Neuronal stem cell (in vitro differentiated cells): ENCODE measurements at regions not wholly inside any gene's neighbourhood (a gene's known extent, or its start where the extent isn't known, plus 50 kb on each side); places are given as distances from the start of the nearest gene placed in this dataset.
"Not testable (repeated sequence)": the region's sequence is repeated elsewhere in the genome, so short reads cannot be mapped to it uniquely, and the experiment has no call there.

ENCODE experiments used
- DNase-seq: peaks from one replicate; pipeline ENCODE4 v3.0.0-alpha.2; 2013; ENCODE audit warnings: low spot score
- H2AFZ ChIP-seq: one replicate; pipeline ENCODE4 v1.6.1; 2013; ENCODE audit warnings: mild to moderate bottlenecking, low read length, inconsistent platforms
- H2AK5ac ChIP-seq: 2 replicates; pipeline ENCODE4 v1.6.1; 2013; ENCODE audit warnings: low read depth, mild to moderate bottlenecking, inconsistent platforms, low read length, moderate library complexity, mixed read lengths
- H2BK120ac ChIP-seq: 2 replicates; pipeline ENCODE4 v1.6.1; 2013; ENCODE audit warnings: low read depth, mild to moderate bottlenecking, inconsistent platforms, low read length, moderate library complexity, mixed read lengths
- H2BK12ac ChIP-seq: one replicate; pipeline ENCODE4 v1.6.1; 2013; ENCODE audit warnings: low read length, inconsistent platforms
- H2BK15ac ChIP-seq: 2 replicates; pipeline ENCODE4 v1.6.1; 2013; ENCODE audit warnings: mild to moderate bottlenecking, low read length, inconsistent platforms, mixed read lengths
- H2BK5ac ChIP-seq: one replicate; pipeline ENCODE4 v1.6.1; 2013; ENCODE audit warnings: inconsistent platforms, mild to moderate bottlenecking, low read length, moderate library complexity
- H3K14ac ChIP-seq: one replicate; pipeline ENCODE4 v1.6.1; 2013; ENCODE audit warnings: low read length, inconsistent platforms
- H3K18ac ChIP-seq: 2 replicates; pipeline ENCODE4 v1.6.1; 2013; ENCODE audit warnings: low read length, inconsistent platforms
- H3K23ac ChIP-seq: 2 replicates; pipeline ENCODE4 v1.6.1; 2013; ENCODE audit warnings: low read depth, mild to moderate bottlenecking, mixed read lengths, low read length, inconsistent platforms; ENCODE audit not compliant: poor library complexity
- H3K27ac ChIP-seq: replicated peaks from 3 replicates; pipeline ENCODE4 v1.5.1; 2013; ENCODE audit warnings: low read length, inconsistent platforms
- H3K27me3 ChIP-seq, 3 experiments: 2 replicates each; pipeline ENCODE4 v1.6.1; 2013; ENCODE audit warnings: low read length in 3 of 3, mild to moderate bottlenecking in 2 of 3, inconsistent platforms in 1 of 3, low read depth in 1 of 3, mixed read lengths in 1 of 3, moderate library complexity in 1 of 3; ENCODE audit not compliant: control insufficient read depth in 3 of 3, insufficient read depth in 3 of 3
- H3K36me3 ChIP-seq, 2 donors: replicated peaks in 1 of 2; 2 replicates each; pipeline ENCODE4 v1.6.1; 2013; ENCODE audit warnings: low read length in 2 of 2; ENCODE audit not compliant: control insufficient read depth in 2 of 2, insufficient read depth in 2 of 2
- H3K4ac ChIP-seq: 2 replicates; pipeline ENCODE4 v1.6.1; 2013; ENCODE audit warnings: inconsistent platforms, mild to moderate bottlenecking, low read length, moderate library complexity
- H3K4me1 ChIP-seq, 2 donors: 1 replicate in 1 of 2; 2 replicates in 1 of 2; pipeline ENCODE4 v1.6.1; 2013; ENCODE audit warnings: low read length in 2 of 2, low read depth in 1 of 2; ENCODE audit not compliant: control insufficient read depth in 2 of 2, insufficient read depth in 1 of 2
- H3K4me2 ChIP-seq: one replicate; pipeline ENCODE4 v1.6.1; 2013; ENCODE audit warnings: mild to moderate bottlenecking, low read length, inconsistent platforms; ENCODE audit not compliant: insufficient read depth, poor library complexity, severe bottlenecking
- H3K4me3 ChIP-seq, 2 donors: 2 replicates each; pipeline ENCODE4 v1.5.1; 2013; ENCODE audit warnings: low read length in 2 of 2, mild to moderate bottlenecking in 2 of 2, inconsistent platforms in 1 of 2, moderate library complexity in 1 of 2
- H3K79me1 ChIP-seq: one replicate; pipeline ENCODE4 v1.6.1; 2013; ENCODE audit warnings: low read depth, mild to moderate bottlenecking, inconsistent platforms, low read length, moderate library complexity
- H3K9ac ChIP-seq: one replicate; pipeline ENCODE4 v1.6.1; 2013; ENCODE audit warnings: mild to moderate bottlenecking, low read depth, low read length, inconsistent platforms; ENCODE audit not compliant: poor library complexity
- H3K9me3 ChIP-seq, 2 donors: replicated peaks in 1 of 2; 2 replicates each; pipeline versions ENCODE3 to v1.6.1; 2013; ENCODE audit warnings: low read length in 2 of 2, mild to moderate bottlenecking in 2 of 2, inconsistent platforms in 1 of 2, low read depth in 1 of 2, mixed read lengths in 1 of 2, moderate library complexity in 1 of 2; ENCODE audit not compliant: control insufficient read depth in 2 of 2, insufficient read depth in 1 of 2
- H4K8ac ChIP-seq: one replicate; pipeline ENCODE4 v1.6.1; 2013; ENCODE audit warnings: low read depth, mild to moderate bottlenecking, inconsistent platforms, low read length, moderate library complexity
- H4K91ac ChIP-seq: one replicate; pipeline ENCODE4 v1.6.1; 2013; ENCODE audit warnings: low read length, low read depth, mild to moderate bottlenecking, inconsistent platforms; ENCODE audit not compliant: poor library complexity
- WGBS, 2 donors: extraction: QIAGEN DNeasy Blood & Tissue Kit; methylation state at CpG; one replicate each; pipeline ENCODE4 v1.1.7; 2013; ENCODE audit warnings: missing lambda C conversion rate in 2 of 2, mixed read lengths in 1 of 2; ENCODE audit not compliant: insufficient read length in 2 of 2, insufficient replicate concordance in 1 of 2; ENCODE audit errors: extremely low coverage in 2 of 2; 5-methylcytosine and 5-hydroxymethylcytosine counted together

- H3K14ac ChIP-seq = no peak overlapping the region
- no peak for DNase-seq
- H2AFZ ChIP-seq = no peak overlapping the region
- no peak overlapping the region for H3K23ac ChIP-seq
- H4K8ac ChIP-seq = no peak overlapping the region
- H3K4me1 ChIP-seq = peaks cover 11 to 12% of the 10 kb centered on the region in 2 donors
- H3K9ac ChIP-seq = no peak overlapping the region
- H2BK5ac ChIP-seq = no peak overlapping the region
- H2BK15ac ChIP-seq = no peak overlapping the region
- no peaks in the 10 kb centered on the region for H3K79me1 ChIP-seq
- H3K18ac ChIP-seq = no peak overlapping the region
- WGBS, 2 donors = no CpG with 5 or more reads among the region's 2 CpGs
- no peaks in the 10 kb centered on the region for H3K36me3 ChIP-seq
- no peak overlapping the region for H3K27ac ChIP-seq
- no peak overlapping the region for H2AK5ac ChIP-seq
- no peak overlapping the region for H3K4me3 ChIP-seq
- H4K91ac ChIP-seq = no peak overlapping the region
- H2BK12ac ChIP-seq = no peak overlapping the region
- H3K4ac ChIP-seq = no peak overlapping the region
- peaks cover 0 to under 1% (median 0%) of the 10 kb centered on the region in 3 experiments for H3K27me3 ChIP-seq
- no peak overlapping the region for H3K4me2 ChIP-seq
- no peak overlapping the region for H2BK120ac ChIP-seq
- H3K9me3 ChIP-seq = peaks cover 15 to 23% of the 10 kb centered on the region in 2 donors
These were observed 81.9 kb upstream of the HES1 start for GRCh38 chr3:194054016-194054415.

- Histone ChIP-seq H2BK5ac (no peak overlapping the region), H3K36me3 (no peaks in the 10 kb centered on the region), H3K4ac (no peak overlapping the region), H3K4me3 (no peak overlapping the region), H2BK15ac (peak overlapping the region; percentile 41), H2AFZ (no peak overlapping the region), H3K79me1 (no peaks in the 10 kb centered on the region), H2BK12ac (no peak overlapping the region), H4K8ac (no peak overlapping the region), H2BK120ac (peak overlapping the region; percentile 11), H3K27me3 (no peaks in the 10 kb centered on the region), H3K4me1 (peaks cover 11 to 12% of the 10 kb centered on the region in 2 donors), H3K23ac (no peak overlapping the region), H3K9me3 (peaks cover 15 to 23% of the 10 kb centered on the region in 2 donors), H3K9ac (no peak overlapping the region), H2AK5ac (peak overlapping the region; percentile 4), H3K27ac (no peak overlapping the region), H3K18ac (peak overlapping the region; percentile 76), H3K4me2 (no peak overlapping the region), H4K91ac (no peak overlapping the region), H3K14ac (no peak overlapping the region)
- WGBS, 2 donors = no CpG with 5 or more reads among the region's 5 CpGs
- no peak for DNase-seq
These were observed 81.4 kb upstream of the HES1 start for GRCh38 chr3:194054540-194054939.

- no peak overlapping the region for H3K23ac ChIP-seq
- H4K91ac ChIP-seq = no peak overlapping the region
- H2BK120ac ChIP-seq = peak overlapping the region; percentile 11
- H3K9me3 ChIP-seq = peaks cover 15 to 20% of the 10 kb centered on the region in 2 donors
- no peak overlapping the region for H3K4me2 ChIP-seq
- no peak overlapping the region for H2AFZ ChIP-seq
- no peaks in the 10 kb centered on the region for H3K36me3 ChIP-seq
- peak overlapping the region; percentile 4 for H2AK5ac ChIP-seq
- H2BK15ac ChIP-seq = peak overlapping the region; percentile 41
- no peak overlapping the region for H3K4me3 ChIP-seq
- no peak overlapping the region for H2BK5ac ChIP-seq
- no peak overlapping the region for H2BK12ac ChIP-seq
- H3K4me1 ChIP-seq = peaks cover 11 to 12% of the 10 kb centered on the region in 2 donors
- no peak overlapping the region for H4K8ac ChIP-seq
- H3K79me1 ChIP-seq = no peaks in the 10 kb centered on the region
- DNase-seq = no peak
- no peak overlapping the region for H3K9ac ChIP-seq
- H3K27ac ChIP-seq = no peak overlapping the region
- H3K4ac ChIP-seq = no peak overlapping the region
- WGBS, 2 donors = no CpG with 5 or more reads among the region's 3 CpGs
- H3K18ac ChIP-seq = peak overlapping the region; percentile 76
- no peaks in the 10 kb centered on the region for H3K27me3 ChIP-seq
- H3K14ac ChIP-seq = no peak overlapping the region
These were observed 81.0 kb upstream of the HES1 start for GRCh38 chr3:194054961-194055360.

- H3K9me3 ChIP-seq, H3K14ac ChIP-seq, H2BK120ac ChIP-seq, H3K4me2 ChIP-seq, H3K79me1 ChIP-seq, H2AFZ ChIP-seq, H2BK15ac ChIP-seq, H3K4me3 ChIP-seq, H2AK5ac ChIP-seq, H3K9ac ChIP-seq, H3K4ac ChIP-seq, DNase-seq, H3K27ac ChIP-seq, H2BK12ac ChIP-seq, H3K27me3 ChIP-seq, H3K36me3 ChIP-seq, H2BK5ac ChIP-seq, H3K23ac ChIP-seq, H4K91ac ChIP-seq, H4K8ac ChIP-seq: not testable (repeated sequence)
- no CpG with 5 or more reads among the region's 15 CpGs for WGBS, 2 donors
- H3K18ac ChIP-seq = peak overlapping the region; percentile 22
- H3K4me1 ChIP-seq = peaks cover 11 to 12% of the 10 kb centered on the region in 2 donors
These were observed 79.6 kb upstream of the HES1 start for GRCh38 chr3:194056323-194056722.
